ENCODE measurements at regions not wholly inside any gene's neighbourhood (a gene's known extent, or its start where the extent isn't known, plus 50 kb on each side); places are given as distances from the start of the nearest gene placed in this dataset.

DNA sequence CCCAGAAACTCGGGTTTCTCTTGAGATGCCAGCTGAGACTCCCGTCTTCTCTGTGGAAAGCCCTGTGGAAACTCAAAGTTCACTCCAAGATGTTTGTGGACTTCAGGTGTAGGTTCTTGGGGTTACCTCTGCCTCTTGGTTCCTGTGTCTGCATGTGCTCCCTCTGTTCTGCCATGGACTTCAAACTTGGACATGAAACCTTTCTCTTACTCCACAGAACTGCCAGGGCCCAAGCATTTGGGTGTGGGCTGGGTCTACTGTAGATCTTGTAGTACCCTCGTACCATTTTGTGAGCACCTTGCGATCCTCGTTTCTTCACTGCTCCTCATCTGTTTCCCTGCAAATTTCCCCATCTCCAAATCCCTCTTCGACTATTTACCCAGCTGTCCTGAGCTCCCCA, 175.5 kb downstream of the HAUS1 start:
- Histone ChIP-seq H3K4me1 (ENCODE audit: control insufficient read depth in 1 of 2, insufficient read depth in 2 of 2, low read length in 2 of 2) (peaks cover 0 to 4% of the 10 kb centered on the region in 2 experiments), H3K27me3 (ENCODE audit: insufficient read depth, low read length) (no peaks in the 10 kb centered on the region), H4K91ac (ENCODE audit: low read depth, low read length) (no peak overlapping the region), H3K9ac (ENCODE audit: low read length) (no peak overlapping the region), H3K23ac (ENCODE audit: low read length) (no peak overlapping the region), H3K79me1 (ENCODE audit: low read length) (no peaks in the 10 kb centered on the region), H3K4me3 (ENCODE audit: low read depth, low read length) (no peak overlapping the region), H3K4me2 (ENCODE audit: low read length) (no peak overlapping the region), H2BK120ac (ENCODE audit: insufficient read depth, low read length, poor library complexity) (no peak overlapping the region), H3K4ac (ENCODE audit: low read depth, low read length) (no peak overlapping the region), H3K18ac (ENCODE audit: low read length) (no peak overlapping the region), H3K36me3 (ENCODE audit: control insufficient read depth in 1 of 2, insufficient read depth in 2 of 2, low read length in 2 of 2) (no peaks in the 10 kb centered on the region), H2AK5ac (ENCODE audit: low read length) (no peak overlapping the region), H4K12ac (ENCODE audit: low read depth, low read length) (no peak overlapping the region), H4K8ac (ENCODE audit: low read depth, low read length) (no peak overlapping the region), H3K79me2 (ENCODE audit: control insufficient read depth, insufficient read depth, low read length, poor library complexity) (no peaks in the 10 kb centered on the region), H2BK12ac (ENCODE audit: low read length) (no peak overlapping the region), H2AFZ (ENCODE audit: insufficient read depth, low read length, poor library complexity) (no peak overlapping the region), H3K14ac (ENCODE audit: low read length) (no peak overlapping the region), H3K9me3 (ENCODE audit: insufficient read depth, low read depth, low read length) (no peaks in the 10 kb centered on the region), H2BK5ac (ENCODE audit: low read depth, low read length, poor library complexity) (no peak overlapping the region), H3K27ac (ENCODE audit: low read depth, low read length) (no peak overlapping the region)
- no peak for DNase-seq
- WGBS (ENCODE audit: extremely low coverage, insufficient coverage, insufficient read length): 100% methylated on average over 2 of the region's 6 CpGs

- Histone ChIP-seq H3K18ac (ENCODE audit: low read length) (no peak overlapping the region), H3K9ac (ENCODE audit: low read length) (no peak overlapping the region), H2BK12ac (ENCODE audit: low read length) (no peak overlapping the region), H4K12ac (ENCODE audit: low read depth, low read length) (no peak overlapping the region), H2BK120ac (ENCODE audit: insufficient read depth, low read length, poor library complexity) (no peak overlapping the region), H3K14ac (ENCODE audit: low read length) (no peak overlapping the region), H2AK5ac (ENCODE audit: low read length) (no peak overlapping the region), H3K79me2 (ENCODE audit: control insufficient read depth, insufficient read depth, low read length, poor library complexity) (no peaks in the 10 kb centered on the region), H3K4me3 (ENCODE audit: low read depth, low read length) (no peak overlapping the region), H2AFZ (ENCODE audit: insufficient read depth, low read length, poor library complexity) (no peak overlapping the region), H3K27ac (ENCODE audit: low read depth, low read length) (no peak overlapping the region), H4K8ac (ENCODE audit: low read depth, low read length) (no peak overlapping the region), H3K79me1 (ENCODE audit: low read length) (no peaks in the 10 kb centered on the region), H3K36me3 (ENCODE audit: control insufficient read depth in 1 of 2, insufficient read depth in 2 of 2, low read length in 2 of 2) (no peaks in the 10 kb centered on the region), H4K91ac (ENCODE audit: low read depth, low read length) (no peak overlapping the region), H3K9me3 (ENCODE audit: insufficient read depth, low read depth, low read length) (no peaks in the 10 kb centered on the region), H3K27me3 (ENCODE audit: insufficient read depth, low read length) (no peaks in the 10 kb centered on the region), H3K4ac (ENCODE audit: low read depth, low read length) (no peak overlapping the region), H2BK5ac (ENCODE audit: low read depth, low read length, poor library complexity) (no peak overlapping the region), H3K23ac (ENCODE audit: low read length) (no peak overlapping the region), H3K4me2 (ENCODE audit: low read length) (no peak overlapping the region), H3K4me1 (ENCODE audit: control insufficient read depth in 1 of 2, insufficient read depth in 2 of 2, low read length in 2 of 2) (peaks cover 0 to 4% of the 10 kb centered on the region in 2 experiments)
- peak; percentile 66 to 80 for DNase-seq
- no CpG with 5 or more reads among the region's 15 CpGs for WGBS (ENCODE audit: extremely low coverage, insufficient coverage, insufficient read length)
These were observed 177.3 kb downstream of the HAUS1 start for GRCh38 chr18:46281185-46282176.

- Histone ChIP-seq H3K9me3 (ENCODE audit: insufficient read depth, low read depth, low read length) (no peaks in the 10 kb centered on the region), H2BK120ac (ENCODE audit: insufficient read depth, low read length, poor library complexity) (no peak overlapping the region), H4K91ac (ENCODE audit: low read depth, low read length) (no peak overlapping the region), H3K79me1 (ENCODE audit: low read length) (no peaks in the 10 kb centered on the region), H3K36me3 (ENCODE audit: control insufficient read depth in 1 of 2, insufficient read depth in 2 of 2, low read length in 2 of 2) (no peaks in the 10 kb centered on the region), H3K27me3 (ENCODE audit: insufficient read depth, low read length) (no peaks in the 10 kb centered on the region), H2AK5ac (ENCODE audit: low read length) (no peak overlapping the region), H3K18ac (ENCODE audit: low read length) (no peak overlapping the region), H3K4me3 (ENCODE audit: low read depth, low read length) (no peak overlapping the region), H3K4ac (ENCODE audit: low read depth, low read length) (no peak overlapping the region), H2BK12ac (ENCODE audit: low read length) (no peak overlapping the region), H3K14ac (ENCODE audit: low read length) (no peak overlapping the region), H3K79me2 (ENCODE audit: control insufficient read depth, insufficient read depth, low read length, poor library complexity) (no peaks in the 10 kb centered on the region), H3K23ac (ENCODE audit: low read length) (no peak overlapping the region), H3K27ac (ENCODE audit: low read depth, low read length) (no peak overlapping the region), H4K8ac (ENCODE audit: low read depth, low read length) (no peak overlapping the region), H4K12ac (ENCODE audit: low read depth, low read length) (no peak overlapping the region), H3K4me1 (ENCODE audit: control insufficient read depth in 1 of 2, insufficient read depth in 2 of 2, low read length in 2 of 2) (peaks cover 0 to 4% of the 10 kb centered on the region in 2 experiments), H3K4me2 (ENCODE audit: low read length) (no peak overlapping the region), H3K9ac (ENCODE audit: low read length) (no peak overlapping the region), H2AFZ (ENCODE audit: insufficient read depth, low read length, poor library complexity) (no peak overlapping the region), H2BK5ac (ENCODE audit: low read depth, low read length, poor library complexity) (no peak overlapping the region)
- no CpG with 5 or more reads among the region's 7 CpGs for WGBS (ENCODE audit: extremely low coverage, insufficient coverage, insufficient read length)
- DNase-seq: no peak
These were observed 178.0 kb downstream of the HAUS1 start for GRCh38 chr18:46282177-46282570.

DNA sequence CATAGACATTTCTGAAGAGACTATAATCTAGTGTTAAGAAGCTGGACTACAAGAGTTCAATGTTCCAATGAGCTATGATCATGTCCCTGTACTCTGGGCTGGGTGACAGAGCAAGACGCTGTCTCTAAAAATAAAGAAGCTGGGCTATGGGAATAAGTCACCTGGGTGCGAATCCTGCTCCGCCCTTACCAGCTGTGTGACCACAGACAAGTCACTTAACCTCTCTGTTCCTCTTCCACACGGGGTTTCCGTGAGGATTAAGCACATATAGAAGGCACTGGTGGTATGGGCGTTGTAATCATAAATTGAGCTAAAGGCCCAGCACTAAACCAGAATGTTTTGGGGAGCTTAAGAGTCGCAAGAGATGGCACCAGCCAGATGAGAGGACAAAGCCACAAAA, 178.5 kb downstream of the HAUS1 start:
- no peak for DNase-seq

More for the DNA sequence above, 178.5 kb downstream of the HAUS1 start:
- Histone ChIP-seq H2BK5ac (ENCODE audit: low read depth, low read length, poor library complexity) (no peak overlapping the region), H2BK120ac (ENCODE audit: insufficient read depth, low read length, poor library complexity) (no peak overlapping the region), H3K27me3 (ENCODE audit: insufficient read depth, low read length) (no peaks in the 10 kb centered on the region), H3K4me3 (ENCODE audit: low read depth, low read length) (no peak overlapping the region), H3K79me1 (ENCODE audit: low read length) (no peaks in the 10 kb centered on the region), H3K23ac (ENCODE audit: low read length) (no peak overlapping the region), H2AFZ (ENCODE audit: insufficient read depth, low read length, poor library complexity) (no peak overlapping the region), H3K4me1 (ENCODE audit: control insufficient read depth in 1 of 2, insufficient read depth in 2 of 2, low read length in 2 of 2) (peaks cover 0 to 4% of the 10 kb centered on the region in 2 experiments), H3K14ac (ENCODE audit: low read length) (no peak overlapping the region), H3K9ac (ENCODE audit: low read length) (no peak overlapping the region), H3K27ac (ENCODE audit: low read depth, low read length) (no peak overlapping the region), H3K4me2 (ENCODE audit: low read length) (no peak overlapping the region), H4K8ac (ENCODE audit: low read depth, low read length) (no peak overlapping the region), H3K4ac (ENCODE audit: low read depth, low read length) (no peak overlapping the region), H3K36me3 (ENCODE audit: control insufficient read depth in 1 of 2, insufficient read depth in 2 of 2, low read length in 2 of 2) (no peaks in the 10 kb centered on the region), H4K91ac (ENCODE audit: low read depth, low read length) (no peak overlapping the region), H3K9me3 (ENCODE audit: insufficient read depth, low read depth, low read length) (no peaks in the 10 kb centered on the region), H3K18ac (ENCODE audit: low read length) (no peak overlapping the region), H4K12ac (ENCODE audit: low read depth, low read length) (no peak overlapping the region), H3K79me2 (ENCODE audit: control insufficient read depth, insufficient read depth, low read length, poor library complexity) (no peaks in the 10 kb centered on the region), H2BK12ac (ENCODE audit: low read length) (no peak overlapping the region), H2AK5ac (ENCODE audit: low read length) (no peak overlapping the region)
- WGBS (ENCODE audit: extremely low coverage, insufficient coverage, insufficient read length): no CpG with 5 or more reads among the region's 7 CpGs
